C1 segment of cervical spinal cord (tissue), 14 donors: ENCODE measurements at regions not wholly inside any gene's neighbourhood (a gene's known extent, or its start where the extent isn't known, plus 50 kb on each side); places are given as distances from the start of the nearest gene placed in this dataset.

Source experiments
- DNase-seq, 14 donors: peaks; one replicate each; lab custom pipeline; 2025; lab: John Stamatoyannopoulos, UW

DNA sequence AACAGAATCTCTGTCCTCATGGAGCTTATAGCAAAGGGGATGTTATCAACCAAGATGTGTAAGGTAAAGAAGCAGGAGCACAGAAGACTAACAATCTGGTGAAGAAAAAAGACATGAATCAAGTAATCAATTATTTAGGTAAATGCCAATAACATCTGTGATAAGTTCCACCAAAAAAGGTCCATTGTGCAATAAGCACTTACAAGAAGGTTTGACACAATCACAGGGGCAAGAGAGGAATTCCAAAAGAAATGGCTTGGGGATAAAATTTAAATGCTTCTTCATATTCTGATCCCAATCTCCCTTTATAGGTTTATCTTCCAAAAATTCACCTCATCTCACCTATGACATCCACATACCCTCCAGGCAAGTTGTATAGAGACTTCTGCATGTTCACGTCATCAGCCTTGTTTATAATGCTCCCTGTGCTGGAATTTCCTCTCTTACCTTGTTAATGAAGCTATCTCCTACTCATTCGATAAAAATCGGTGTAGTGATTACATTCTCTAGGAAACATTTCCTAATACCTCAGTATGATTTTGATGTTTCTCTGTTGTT is 53.6 kb upstream of the DPT start:
- no peak for DNase-seq

- DNase-seq, result no peak
Measured at GRCh38 chr1:168783458-168784210, 54.6 kb upstream of the DPT start.

GRCh38 chr1:168786476-168787330 is 57.7 kb upstream of the DPT start:
- DNase-seq, result no peak

DNA sequence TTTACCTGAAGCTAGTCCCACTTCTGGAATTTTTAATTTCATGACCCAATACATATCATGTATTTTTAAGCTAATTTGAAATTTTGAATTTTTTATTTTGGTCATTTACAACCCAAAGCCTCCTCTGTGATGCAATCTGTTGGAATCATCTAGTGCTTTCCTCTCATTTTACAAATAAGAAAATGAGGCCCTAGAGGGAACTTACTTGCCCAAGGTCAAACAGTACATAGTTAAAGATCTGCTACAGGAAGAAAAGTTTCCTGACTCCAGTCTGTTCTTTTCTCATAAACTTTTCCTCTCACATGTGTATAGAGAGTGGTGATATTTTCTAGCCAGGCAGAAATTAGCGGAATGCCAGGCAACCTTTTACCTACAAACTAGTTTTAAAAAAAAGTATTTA is 59.3 kb upstream of the DPT start:
- DNase-seq, result no peak

DNA sequence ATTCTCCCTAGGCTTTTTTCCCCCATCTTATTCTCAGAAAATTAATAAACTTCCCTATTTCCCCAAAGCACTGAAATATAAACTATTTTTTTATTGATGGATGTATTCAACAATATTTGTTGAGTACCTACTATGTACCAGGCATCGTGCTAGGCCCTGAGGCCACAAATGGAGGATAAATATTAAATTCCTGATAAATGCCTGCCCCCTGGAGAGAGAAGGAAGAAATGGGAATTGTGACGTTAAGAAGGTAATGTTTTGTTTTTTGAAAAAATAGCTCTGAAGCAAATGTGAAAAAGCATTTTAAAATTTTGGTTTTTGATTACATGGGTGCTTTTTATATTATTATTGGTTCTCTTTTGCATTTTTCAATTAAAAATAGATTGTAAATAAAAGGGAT is 60.5 kb upstream of the DPT start:
- DNase-seq, result no peak

DNA sequence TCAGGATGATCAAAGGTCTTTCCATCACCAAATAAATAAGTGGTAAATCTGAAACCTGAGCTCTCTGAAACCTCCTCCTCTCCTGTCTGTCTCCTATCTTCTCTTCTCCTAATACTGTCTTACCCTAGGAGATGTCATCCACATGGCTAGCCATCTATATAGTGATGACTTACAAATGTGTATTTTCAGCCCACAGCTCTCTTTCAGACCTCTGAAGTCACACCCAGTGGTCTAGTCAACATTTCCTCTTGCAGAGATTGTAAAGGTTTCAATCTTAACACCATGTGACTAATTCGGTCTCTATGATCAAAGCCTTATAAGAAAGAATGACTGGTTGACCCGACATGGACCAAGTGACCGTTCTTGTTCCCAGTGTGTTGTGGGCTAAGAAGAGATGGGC is 63.1 kb upstream of the DPT start:
- DNase-seq, result no peak

DNA sequence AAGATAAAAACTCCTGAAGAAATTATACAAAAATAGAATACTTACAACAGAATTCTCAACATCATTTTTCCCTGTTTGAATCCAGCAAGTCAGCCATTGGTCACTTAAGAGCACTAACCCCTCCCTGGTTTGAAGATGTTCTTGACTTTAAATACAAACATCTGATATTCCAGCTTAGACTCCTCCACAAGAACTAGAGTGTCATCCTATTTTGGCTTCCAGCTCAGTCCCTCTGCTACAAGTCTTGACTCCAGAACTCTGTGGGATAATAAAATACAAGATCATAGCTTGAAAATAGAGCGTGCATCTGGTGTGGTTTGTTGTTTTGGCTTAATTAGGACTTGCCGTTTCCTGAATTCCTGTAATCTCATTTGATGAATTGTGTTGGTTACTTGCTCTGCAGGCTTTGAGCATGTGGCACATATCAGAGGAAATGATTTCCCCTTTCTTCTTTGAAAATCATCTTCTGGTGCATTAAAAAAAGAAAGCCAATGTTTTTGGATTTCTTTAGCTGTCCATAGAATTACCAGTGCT is 63.7 kb upstream of the DPT start:
- DNase-seq, result no peak

- peak in 1 of 14 donors; percentile 4 for DNase-seq
Measured at GRCh38 chr1:168794057-168794456, 65.1 kb upstream of the DPT start.

GRCh38 chr1:168795681-168796080 is 66.7 kb upstream of the DPT start:
- no peak for DNase-seq

DNA sequence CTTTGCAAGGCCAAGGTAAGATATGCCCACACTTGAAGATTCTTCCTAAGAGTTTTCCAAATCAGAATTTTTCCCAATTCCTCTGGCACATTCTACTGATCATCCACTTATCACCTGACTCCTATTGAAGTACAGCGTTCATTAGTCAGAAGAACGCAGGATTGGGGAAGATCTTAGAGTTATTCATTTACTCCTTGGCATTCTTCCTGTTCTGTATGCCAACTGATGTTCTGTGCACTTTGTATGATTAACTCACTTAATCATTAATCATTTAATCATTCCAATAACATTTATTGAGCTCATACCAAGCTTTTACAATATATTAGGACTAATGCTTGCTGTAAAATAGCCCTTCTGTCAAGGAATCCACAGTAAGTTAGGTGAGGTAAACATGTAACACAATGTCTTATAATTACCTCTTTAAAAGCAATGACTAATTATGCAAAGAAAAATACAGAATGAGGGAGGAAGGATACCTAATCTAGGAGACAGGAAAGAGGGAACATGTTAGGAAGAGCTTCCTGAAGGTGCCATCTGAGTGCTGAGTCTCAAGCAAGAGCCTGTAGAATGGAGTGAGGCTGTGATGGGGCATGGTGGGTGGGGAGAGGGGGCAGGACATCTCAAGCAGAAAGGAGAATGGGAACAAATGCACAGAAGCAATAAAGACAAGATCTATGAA is 71.1 kb upstream of the DPT start:
- DNase-seq, result no peak

GRCh38 chr1:168801032-168801745 is 72.2 kb upstream of the DPT start:
- DNase-seq, result no peak

DNA sequence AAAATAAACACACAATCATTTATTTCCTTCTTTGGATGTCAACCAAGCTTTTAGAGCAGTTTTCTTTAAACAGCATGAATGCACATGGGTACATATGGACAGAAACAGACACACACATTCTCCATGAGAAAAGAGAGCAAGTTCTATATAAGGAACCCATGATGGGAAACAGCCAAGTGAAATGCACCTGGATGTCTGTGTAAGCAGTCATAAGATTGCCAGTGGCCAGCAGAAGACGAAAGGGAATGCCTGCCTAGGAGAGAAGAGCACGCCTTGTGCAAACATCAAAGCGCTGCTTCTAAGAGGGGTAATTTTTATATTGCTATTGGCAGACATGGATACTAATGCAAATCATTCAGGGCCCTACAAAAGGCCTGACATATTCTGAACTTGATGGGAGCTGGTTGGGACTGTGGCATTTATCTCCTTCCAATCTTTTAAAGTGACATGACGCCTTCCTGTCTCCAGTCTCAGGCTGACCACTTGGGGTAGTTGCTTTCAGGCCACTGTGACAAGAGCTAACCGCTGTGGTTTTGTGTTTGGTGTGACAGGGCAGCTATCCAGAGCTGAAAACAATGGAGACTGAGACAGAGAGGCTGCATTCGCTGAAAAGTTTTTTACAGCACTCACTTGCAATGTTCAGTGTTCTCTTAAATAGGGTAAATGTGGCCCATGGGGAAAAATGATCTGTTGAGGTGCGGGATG is 75.0 kb upstream of the DPT start:
- peak in 10 of 14 donors; percentile 3 to 37 (median 16) for DNase-seq

DNA sequence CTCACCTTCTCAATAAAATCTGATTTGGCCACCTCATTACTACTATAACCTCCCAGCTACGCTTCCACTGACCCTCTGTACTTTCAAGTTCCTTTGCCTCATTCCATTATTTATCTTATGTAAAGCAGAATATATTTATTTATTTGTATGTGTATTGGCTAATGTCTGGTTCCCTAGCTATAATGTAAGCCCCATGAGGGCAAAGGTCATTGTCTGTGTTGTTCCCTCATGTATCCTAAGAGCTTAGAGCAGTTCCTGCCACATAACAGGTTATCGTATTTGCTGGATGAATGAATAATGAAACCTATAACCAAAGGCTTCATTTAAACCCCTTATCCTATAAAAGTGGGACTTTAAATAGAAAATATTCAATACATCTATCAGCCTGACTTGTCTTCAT is 77.9 kb upstream of the DPT start:
- no peak for DNase-seq

DNA sequence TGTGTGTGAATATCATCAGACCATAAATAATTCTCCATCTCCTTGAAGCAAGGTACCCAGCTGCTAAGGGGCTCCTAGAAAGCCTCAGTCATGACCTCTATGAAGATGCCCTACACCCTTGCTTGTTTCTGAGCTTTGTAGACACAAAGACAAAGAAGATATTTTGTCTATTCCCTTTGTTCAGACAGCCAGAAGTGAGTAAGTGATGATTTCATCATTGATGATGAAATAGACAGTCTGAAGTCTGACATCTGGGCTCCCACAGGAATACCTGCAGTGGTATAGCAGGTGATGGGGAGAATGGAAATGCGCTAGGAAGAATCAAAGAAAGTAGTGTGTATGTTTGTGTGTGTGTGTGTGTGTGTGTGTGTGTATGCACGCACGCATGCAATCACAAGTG is 82.2 kb upstream of the DPT start:
- no peak for DNase-seq

- DNase-seq, result no peak
Measured at GRCh38 chr1:168819668-168820067, 90.7 kb upstream of the DPT start.

DNA sequence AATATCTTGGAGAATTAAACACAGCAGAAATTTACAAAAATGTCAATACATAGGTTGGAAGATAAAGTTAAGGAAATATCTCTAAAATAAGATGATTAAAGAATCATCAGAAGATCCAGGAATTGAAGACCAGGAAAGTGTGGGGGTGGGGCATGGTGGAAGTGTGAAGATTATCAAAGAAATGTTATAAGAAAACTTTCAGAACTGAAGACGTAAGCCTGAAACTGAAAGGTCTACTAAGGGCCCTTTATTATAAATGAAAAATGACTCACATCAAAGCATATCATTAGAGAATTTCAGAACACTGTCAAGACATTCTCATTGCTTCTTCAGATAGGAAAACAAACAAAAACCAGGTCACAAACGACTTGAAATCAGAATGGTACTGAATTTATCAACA is 92.4 kb upstream of the DPT start:
- DNase-seq, result no peak

DNA sequence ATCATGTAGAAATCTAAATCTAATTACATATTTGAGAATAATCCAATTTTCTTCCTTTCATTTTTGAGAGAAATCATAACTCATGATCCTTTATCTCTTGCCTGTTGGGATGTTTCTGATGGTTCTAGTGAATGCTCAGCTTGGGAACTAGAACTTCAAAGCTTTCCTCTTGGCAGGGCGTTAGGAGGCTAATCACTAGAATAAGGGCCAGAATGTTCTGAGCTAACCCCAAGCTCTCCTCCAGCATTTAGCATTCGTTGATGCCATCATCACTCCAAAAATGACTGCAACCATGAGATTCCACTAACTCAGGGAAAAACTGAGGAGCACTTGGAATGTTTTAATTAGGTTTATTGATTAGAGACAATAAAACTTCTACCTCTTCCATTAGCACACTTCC is 93.9 kb upstream of the DPT start:
- DNase-seq, result no peak

GRCh38 chr1:168823988-168824387 is 95.0 kb upstream of the DPT start:
- DNase-seq, result no peak

DNA sequence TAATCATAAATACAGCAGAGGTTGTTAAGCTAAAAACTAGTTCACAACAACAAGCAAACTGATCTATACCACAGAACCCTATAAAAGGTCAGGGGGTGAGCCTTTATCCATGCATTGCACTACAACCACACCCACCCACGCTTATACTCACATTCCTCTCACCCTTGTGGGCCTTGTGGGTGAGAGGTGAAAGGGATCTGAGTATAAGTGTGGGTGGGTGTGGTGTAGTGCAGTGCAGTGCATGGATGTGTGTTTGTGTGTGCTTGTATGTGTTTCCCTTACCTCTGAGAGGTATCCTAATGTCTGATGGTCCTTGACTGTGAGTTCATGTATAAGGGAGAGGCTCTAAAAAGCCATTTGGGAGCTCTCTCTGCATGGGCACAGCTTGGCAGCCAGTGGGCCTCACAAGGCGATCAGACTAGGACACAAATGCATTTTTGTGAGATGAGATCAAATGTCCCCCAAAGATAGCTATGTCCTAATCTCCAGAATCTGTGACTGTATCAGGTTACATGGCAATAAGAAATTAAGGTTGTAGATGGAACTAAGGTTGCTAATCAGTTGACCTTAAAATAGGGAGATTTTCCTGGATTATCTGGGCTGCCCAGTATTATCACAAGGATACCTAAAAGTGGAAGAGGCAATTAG is 95.5 kb upstream of the DPT start:
- DNase-seq, result no peak

- DNase-seq, result no peak
Measured at GRCh38 chr1:168825129-168825528, 96.1 kb upstream of the DPT start.
